ENCODE measurements at regions not wholly inside any gene's neighbourhood (a gene's known extent, or its start where the extent isn't known, plus 50 kb on each side); places are given as distances from the start of the nearest gene placed in this dataset.

DNA sequence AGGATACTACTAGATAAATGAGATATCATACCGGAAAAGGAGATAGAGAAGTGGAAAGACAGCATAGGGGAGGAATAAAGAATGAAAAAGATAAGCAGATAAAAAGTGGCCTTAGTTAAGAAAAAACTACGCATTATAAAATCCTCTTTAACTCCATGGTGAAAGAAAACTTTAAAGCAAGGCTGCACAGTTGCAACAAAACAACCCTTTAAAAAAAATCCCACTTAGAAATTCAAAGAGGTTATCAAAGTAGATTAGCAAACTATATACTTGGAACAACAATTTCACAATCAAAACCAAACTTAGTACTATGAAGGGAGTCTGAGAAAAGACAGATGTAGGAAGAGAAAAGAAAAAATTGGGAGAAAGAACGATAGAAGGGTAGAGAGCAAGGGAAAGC is 133.4 kb upstream of the OSR1 start:
- no peak for DNase-seq (ENCODE audit: low read depth)

DNA sequence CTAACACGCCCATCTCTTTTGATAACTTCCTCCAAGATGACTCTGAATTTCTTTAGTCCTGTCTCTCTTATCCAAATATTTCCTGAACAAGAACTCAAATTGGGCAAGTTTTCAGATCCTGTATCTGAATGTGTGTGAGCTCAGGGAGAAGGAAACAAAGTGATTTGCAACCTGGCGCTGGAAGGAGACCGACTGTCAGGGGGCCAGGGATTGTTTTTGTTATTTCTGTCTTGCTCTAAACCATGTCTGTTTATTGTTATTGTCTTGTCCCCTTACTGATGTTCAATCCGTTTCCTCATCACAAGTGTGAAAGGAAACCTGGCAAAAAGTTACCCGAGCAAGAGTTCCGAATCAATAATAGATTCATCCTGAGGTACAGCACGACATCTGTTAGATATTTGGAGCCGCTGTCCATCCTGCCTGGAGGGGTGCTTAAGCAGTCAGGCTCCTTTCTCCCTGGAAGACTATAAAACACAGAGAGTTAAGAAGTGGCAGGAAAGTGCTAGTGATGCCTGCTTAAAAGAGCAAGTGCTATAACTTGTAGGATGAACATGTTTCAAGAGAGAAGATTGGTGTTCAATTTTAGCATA is 132.5 kb upstream of the OSR1 start:
- no peak for DNase-seq (ENCODE audit: low read depth)

DNA sequence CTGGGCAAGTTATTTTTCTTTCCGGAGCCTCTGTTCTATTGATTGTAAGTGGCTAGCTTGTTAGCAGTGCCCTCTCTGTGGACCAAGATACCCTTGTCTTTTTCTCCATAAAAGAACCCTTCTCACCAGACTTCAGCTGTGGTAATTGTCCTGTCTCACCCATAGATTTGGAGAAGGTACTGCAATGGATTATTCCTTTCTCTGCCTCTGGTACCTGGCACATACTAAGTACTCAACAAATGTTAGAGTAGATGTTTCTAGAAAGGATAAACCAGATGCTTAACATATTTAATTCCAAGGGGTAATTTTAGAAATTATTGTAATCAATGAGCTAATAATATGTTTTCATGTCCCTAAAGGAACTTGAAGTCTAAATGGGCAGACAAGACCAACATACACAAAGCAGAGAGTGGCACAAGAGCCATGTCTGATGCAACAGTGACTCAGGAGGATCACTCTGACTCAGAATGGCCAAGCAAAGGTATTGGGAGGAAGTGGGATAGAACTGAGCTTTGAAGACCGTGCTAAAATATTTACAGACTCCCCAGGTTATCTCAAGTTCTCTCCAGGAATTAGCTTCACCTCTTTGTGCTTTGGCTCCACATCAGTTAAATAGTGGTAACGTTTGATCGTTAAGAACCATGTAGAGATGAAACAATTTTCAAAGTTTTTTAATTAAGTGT is 129.7 kb upstream of the OSR1 start:
- DNase-seq (ENCODE audit: low read depth) = peak; percentile 87

DNA sequence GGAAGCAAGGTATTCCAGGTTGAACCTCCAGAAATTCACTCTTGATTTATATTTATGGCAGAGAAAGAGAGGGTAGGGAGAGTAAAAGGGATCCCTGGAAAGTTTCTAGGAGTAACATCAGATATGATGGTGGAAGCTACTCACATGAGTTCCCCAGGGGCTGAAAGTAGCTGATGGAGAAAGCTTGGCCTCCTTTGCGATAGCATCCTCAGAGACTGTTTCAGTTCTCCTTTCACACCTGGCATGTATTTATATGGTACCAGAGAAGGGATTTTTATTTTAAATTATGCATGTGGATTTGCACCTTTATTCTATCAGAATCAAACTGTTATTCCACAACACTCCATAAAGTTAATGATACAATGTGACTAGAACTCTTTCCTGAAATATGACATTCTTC is 126.3 kb upstream of the OSR1 start:
- no peak for DNase-seq (ENCODE audit: low read depth)

DNA sequence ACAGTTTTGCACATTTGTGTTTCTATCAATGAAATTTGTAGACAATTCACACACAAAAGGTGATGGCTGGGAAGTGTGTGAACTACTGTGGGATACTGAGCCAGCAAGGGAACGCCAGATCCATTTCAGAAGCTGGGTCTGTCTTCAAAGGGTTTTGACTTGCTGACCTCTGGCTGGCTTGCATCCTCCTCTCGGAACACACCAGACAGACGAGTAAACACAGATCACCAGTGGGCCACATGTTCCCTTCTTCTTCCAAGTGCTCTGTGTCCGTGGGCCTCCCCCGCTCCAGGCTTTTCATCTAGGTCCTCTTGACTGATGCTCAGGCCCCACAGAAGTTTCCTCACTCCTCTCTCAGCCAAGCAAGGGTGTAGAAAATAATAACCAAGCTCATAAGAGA is 122.2 kb upstream of the OSR1 start:
- DNase-seq (ENCODE audit: low read depth) = no peak

DNA sequence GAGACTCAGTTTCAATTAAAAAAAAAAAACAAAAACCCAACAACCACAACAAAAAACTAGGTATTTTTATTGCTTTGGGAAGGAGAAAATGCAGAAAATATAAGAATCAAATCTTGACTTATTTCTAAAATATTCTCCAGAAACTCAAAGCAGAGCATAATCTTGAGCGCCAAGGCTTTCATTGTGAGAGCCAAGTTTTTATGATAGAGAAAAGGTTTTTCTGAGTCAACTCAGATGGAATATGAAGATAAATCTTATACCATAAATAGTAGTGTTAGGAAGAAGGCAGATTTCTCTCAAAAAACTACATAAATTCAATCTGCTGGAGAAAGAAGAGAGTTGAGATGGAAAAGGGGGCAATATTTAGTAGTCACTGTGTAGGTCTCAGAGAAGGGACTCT is 121.2 kb upstream of the OSR1 start:
- DNase-seq (ENCODE audit: low read depth) = no peak

DNA sequence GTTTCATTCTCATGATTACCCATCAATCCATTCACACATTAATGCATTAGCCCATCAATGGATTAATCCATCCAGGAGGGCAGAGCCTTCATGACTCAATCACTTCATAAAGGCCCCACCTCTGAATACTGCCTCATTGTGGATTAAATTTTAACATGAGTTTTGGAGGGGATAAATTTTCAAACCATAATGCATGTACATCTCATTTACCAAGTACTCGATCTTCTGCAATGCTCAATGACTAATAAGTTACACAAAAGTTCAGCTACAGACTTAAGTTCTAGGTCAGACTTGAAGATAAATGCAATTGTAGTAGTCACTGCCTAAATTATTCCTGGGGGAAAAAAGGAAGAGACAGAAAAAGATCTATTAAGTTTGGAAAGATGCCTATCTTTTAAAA is 120.0 kb upstream of the OSR1 start:
- DNase-seq (ENCODE audit: low read depth) = no peak

DNA sequence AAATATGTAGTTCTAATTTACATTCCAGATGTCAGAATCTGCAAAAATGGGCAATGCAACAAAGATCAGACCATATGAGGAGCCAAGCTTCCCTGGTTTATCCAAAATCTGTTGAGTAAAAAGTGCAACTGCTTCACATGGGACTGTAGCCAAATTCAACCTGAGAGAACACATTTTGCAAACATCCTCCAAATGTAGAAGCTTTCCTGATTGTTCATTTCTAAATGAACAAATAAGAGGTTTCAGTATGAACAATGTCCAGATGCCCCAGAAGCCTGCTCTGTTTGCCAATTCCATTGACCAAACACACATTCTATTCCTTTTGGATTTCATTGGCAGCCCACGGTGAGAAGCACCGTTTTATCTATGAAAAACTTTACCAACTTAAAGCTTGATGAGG is 117.9 kb upstream of the OSR1 start:
- DNase-seq (ENCODE audit: low read depth) = no peak

DNA sequence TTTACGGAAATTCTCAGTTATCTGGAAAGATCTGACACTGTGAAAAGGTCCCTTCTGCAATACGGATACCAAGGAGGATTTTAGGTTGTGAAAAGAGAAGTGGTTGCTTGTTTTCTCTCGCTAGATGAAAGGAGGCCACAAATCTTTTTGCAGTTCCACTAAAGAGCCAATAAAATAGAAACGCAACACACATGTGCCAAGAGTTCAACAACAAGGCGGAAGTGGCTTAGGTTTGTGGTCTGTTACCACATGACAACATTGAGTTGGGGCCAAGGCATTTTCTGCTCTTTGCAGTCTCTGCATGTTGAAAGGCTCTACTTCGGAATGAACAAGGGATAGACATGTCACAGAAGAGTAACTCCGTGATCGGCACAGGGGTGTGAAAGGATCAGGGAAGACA is 115.7 kb upstream of the OSR1 start:
- peak; percentile 53 for DNase-seq (ENCODE audit: low read depth)

DNA sequence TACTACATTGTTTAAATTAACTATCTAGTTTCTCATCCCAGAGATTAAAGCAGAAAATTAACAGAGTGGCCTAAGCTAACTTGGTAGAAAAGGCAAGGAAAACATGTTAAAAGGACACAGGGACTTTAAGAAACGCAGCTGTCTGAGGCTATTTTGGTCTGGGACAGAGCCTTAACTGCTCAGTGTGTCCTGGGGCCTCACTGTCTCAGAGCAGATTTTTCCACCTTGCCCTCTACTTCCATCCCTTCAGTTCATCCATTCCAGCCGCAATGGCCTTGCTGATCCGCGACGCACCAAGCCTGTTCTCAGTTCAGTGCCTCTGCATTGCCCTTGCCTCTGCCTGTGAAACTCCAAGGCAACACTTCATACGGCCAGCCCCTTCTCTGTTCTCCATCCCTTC is 114.9 kb upstream of the OSR1 start:
- no peak for DNase-seq (ENCODE audit: low read depth)

DNA sequence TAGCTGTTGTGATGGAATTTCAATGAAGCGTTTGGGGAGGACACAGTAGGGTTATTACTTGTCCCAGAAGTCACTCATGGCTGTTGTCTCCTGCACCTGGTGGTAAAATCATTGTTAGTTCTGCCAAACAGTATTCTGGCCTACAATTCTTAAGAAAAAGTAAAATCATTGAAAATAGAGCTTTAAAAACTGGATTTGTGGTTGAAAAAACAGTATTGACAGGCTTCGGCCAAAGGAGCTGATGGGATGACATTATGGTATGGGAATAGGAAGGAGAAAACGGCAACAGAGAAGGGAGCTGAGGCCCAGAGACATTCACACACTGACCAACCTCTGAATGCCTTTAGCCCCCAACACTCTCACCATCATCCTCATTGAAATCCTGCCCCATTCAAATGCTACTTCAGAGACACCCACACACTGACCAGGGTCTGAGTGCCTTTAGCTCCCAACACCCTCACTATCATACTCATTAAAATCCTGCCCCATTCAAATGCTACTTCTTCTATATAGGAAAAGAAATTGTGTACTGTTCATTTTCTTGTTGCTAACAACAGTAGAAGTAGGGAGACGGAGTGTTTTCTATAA is 114.1 kb upstream of the OSR1 start:
- DNase-seq (ENCODE audit: low read depth) = no peak

DNA sequence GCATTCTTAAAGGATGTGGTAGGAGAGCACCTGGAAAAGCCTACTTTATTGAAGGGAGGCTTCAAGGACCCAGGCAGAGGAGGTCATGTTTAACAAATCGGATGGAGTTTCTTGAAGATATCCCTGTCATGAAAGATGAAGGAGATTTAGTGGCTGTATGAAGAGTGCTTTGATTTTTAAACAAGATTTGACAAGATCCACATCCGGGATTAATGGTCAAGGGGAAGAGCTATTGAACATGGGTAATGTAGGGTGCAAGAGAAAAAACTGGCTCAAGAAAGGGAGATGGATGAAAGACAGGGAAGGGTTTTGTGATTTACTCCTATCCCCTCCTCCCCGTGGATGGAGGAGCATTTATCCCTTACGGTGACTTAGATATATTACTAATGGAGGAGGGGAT is 113.1 kb upstream of the OSR1 start:
- DNase-seq (ENCODE audit: low read depth) = no peak

DNA sequence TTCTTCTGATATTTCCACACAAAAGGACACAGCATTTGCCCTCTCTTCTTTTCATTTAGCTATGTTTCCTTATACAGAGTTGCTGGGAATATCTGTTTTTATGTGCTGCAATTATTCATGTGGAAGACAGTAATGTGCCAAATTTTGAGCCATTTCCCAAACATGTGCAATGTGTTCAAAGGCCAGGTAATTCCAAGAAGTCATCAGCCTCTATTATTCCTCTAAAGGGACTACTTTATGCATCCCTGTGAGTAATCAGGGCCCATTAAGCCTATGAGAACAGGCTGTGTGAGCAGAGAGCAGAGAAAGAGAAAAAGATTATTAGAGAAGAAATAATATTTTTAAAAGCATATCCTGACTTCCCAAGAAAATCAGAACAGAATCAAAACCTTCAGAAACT is 107.6 kb upstream of the OSR1 start:
- DNase-seq (ENCODE audit: low read depth) = no peak

DNA sequence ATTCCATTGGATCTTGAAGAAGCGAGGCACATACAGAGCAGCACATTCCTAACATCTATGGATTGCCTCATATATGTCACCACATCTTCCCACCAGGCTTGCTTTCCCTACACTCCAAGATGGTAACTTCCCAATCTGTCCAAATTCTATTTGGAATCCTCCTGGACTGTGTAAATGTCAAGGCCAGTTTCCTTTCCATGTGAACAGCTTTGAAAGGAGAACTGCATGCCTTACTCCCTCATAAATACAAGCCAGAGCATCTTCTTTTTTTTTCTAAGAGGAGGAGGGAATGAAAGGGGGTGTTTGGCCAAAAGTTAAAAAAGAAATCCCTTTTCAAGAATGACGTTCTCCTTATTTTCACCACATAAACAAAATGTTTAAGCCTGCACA is 103.8 kb upstream of the OSR1 start:
- DNase-seq (ENCODE audit: low read depth) = no peak

DNA sequence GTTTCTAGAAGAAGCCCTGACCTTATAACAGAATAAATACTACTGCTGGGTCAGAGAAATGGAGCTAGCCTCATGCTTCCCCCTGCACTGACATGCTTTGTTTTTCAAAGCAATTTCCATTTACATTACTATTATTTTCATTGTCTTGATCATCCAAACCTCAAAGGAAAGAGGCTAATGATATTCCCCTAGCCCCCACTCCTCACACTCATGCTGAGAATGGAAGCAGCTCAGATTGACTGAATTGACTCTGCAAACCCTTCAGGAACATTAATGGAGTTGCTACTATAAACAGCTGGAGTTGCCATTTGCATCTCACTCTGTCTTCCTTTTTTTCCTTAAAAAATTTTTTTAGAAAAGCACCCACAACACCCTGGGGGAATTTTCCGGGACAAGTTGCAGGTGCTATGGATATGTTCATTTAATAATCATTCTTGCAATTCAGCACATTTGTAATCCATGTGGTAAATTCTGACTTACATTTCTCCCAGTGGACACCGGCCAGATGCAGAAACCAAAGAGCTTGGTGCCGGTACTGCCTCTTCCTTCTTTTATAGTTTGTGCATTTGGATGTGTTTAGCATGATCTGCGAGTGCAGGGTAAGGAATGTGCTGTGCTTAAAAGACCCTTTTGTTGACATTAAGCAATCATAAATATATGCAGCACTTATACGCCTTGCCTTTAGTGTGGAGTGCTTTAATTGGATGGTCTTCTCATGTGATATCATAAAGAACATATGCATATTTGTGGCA is 103.3 kb upstream of the OSR1 start:
- no peak for DNase-seq (ENCODE audit: low read depth)

DNA sequence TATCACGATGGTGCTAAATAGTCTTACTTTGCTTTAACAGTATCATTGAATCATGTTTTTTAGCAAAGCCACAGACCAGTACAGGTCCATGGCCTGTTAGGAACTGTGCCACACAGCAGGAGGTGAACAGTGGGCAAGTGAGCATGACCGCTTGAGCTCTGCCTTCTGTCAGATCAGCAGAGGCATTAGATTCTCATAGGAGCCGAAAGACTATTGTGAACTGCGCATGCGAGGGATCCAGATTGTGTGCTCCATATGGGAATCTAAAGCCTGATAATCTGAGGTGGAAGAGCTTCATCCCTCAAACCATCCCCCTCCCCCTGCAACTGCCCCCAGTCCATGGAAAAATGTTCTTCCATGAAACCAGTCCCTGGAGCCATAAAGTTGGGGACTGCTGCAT is 102.3 kb upstream of the OSR1 start:
- DNase-seq (ENCODE audit: low read depth) = no peak

DNA sequence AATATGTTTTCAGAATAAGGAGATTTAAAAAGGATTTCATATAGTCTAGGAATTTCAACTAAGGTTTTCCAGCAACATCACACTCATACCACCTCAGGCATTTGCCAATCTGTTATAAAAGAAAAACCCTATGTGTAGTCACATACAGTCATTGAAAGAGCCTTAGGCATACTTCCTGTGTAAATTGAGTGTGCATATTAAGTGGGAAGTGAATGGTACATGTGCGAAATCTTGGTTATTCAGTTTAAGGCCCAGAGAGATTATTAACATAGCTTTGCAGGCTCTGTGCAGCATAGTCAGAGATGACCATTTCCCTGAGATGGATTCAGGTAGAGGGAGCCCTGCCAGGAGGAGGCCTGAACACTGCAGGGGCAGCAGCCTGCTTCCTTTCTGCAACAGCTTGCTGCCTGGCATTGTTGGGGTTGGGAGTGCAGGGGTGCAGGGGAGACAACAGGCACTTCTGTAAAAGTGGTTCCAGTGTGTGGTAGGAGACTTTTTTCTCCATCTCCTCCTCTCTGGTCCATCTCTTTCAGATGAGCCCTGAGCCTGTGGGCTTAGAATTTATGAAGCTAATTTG is 100.1 kb upstream of the OSR1 start:
- DNase-seq (ENCODE audit: low read depth) = no peak

DNA sequence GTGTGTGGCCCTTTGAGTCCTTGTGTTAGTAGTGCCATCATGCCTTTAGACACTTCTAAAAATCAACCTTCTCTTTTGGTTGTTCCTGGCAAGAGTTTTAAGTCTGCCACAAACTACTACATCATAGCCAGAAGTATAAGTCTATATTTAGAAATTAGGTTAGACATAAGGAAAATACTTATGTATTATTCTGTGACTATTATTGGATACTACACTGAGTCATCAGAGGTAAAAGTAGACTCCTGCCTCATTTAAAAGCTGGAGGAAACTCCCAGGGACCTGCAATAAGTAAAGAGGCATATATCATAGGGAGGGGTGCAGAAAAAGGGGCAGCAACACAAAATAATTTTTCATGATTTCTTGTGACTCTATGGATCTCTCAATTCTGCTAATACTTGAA is 99.4 kb upstream of the OSR1 start:
- DNase-seq (ENCODE audit: low read depth) = no peak

DNA sequence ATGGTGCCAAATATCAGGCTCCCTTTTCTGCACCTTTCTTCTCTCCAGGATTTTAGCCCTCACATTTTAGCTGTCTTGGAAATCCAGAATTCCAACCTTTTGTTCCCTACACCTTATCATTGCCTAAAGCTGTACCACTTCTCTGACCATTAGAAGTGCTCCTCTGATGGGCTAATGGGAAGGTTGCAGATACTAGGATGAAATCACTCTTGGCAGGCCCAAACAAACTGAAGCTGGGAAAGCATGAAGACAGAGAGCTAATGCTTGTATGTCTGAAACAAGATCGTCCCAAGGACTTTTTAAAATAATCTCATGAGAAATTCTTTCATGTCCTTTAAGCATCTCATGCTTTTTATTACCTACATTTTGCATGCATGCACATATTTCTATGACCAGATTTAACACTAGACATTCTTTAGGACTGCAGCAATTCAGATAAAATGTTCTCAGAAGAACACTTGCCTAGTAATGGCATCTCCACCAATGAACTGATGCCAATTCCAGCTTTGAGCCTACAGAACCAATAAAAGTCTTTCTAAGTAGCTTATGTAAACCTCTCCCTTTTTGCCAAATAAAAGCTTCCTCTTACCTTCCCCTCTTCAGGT is 98.4 kb upstream of the OSR1 start:
- no peak for DNase-seq (ENCODE audit: low read depth)

DNA sequence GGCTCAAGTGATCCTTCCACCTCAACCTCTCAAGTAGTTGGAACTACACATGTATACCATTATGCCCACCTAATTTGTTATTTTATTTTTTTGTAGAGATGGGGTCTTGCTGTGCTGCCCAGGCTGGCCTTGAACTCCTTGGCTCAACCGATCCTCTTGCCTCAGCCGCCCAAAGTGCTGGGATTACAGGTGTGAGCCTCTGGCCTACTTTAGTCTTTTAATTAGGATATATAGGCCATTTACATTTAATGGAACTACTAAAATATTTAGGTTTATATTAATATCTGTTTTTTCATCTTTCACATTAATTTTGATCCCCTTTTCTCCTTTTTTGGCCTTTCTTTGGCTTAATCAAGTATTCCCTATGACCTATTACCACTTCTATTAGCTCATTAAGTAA is 95.7 kb upstream of the OSR1 start:
- DNase-seq (ENCODE audit: low read depth) = no peak

DNA sequence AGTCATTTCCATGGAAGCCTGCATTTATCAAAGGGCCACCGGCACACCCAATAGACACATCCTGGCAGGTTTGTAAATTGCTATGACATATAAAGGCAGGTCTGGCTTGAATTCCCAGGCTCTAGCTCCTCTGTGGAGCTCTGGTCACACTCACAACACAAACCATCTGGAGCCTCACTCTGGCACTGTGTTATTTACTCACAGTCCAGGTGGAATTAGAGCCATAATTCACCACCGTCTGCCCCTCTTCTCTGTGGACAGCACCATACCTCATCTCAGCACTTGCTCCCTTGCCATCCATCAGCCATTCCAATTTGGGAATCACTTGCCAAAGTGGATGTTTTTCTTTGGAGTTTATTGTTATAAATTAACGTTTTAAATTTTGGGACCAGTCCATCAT is 84.3 kb upstream of the OSR1 start:
- DNase-seq (ENCODE audit: low read depth) = no peak

DNA sequence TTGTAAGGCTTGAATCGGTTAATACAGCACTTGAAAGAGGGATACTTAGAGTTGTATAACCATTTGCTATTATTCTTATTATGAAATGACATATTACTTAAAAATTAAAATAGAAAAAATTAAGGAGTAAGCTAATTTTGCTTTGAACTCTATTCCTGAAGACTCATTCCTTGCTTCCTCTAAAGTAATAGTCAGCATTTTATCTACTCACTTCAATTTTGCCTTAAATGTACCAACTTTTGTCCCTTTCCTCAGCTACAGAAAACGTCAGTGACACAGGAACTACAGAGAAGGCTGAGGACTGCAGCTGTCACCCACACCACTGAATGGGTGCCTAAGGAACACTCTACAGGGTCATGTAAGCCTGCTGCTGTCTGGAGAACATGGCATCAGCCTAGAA is 80.7 kb upstream of the OSR1 start:
- no peak for DNase-seq (ENCODE audit: low read depth)

DNA sequence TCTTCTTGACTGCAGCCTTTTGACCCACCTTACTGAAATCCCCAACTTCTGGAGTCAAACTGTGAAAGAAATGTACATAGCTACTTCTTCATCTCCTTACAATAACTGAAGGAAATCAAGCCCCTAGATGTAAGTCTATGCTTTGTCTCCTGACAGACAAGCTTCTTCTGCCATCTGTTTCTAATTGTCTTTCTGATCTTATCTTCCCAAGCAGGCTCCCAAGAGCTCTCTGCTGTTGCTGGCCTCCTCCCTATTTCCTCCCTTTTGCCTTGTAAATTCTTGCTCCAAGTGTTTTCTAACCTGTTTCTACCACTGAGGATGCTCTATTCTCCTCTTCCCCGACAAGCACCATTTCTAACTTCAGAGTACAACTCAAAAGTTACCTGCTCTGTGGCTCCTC is 77.4 kb upstream of the OSR1 start:
- no peak for DNase-seq (ENCODE audit: low read depth)
